Spinal cord (tissue), 9 donors: ENCODE measurements at regions not wholly inside any gene's neighbourhood (a gene's known extent, or its start where the extent isn't known, plus 50 kb on each side); places are given as distances from the start of the nearest gene placed in this dataset.
"Not testable (repeated sequence)": the region's sequence is repeated elsewhere in the genome, so short reads cannot be mapped to it uniquely, and the experiment has no call there.

ENCODE experiments used
- DNase-seq, 6 donors: peaks; one replicate each; pipeline versions ENCODE4 v3.0.0 to v3.0.0-alpha.2; 2013 to 2015; ENCODE audit warnings: low spot score in 6 of 6, low read depth in 4 of 6
- H3K27ac ChIP-seq: one replicate; pipeline ENCODE4 v1.5.1; 2013; ENCODE audit warnings: low read depth, low read length, control low read depth
- H3K27me3 ChIP-seq: one replicate; pipeline ENCODE4 v1.6.1; 2013; ENCODE audit warnings: low read length; ENCODE audit not compliant: control insufficient read depth, insufficient read depth
- H3K36me3 ChIP-seq: one replicate; pipeline ENCODE4 v1.6.1; 2013; ENCODE audit warnings: low read length; ENCODE audit not compliant: control insufficient read depth, insufficient read depth
- H3K4me1 ChIP-seq: one replicate; pipeline ENCODE4 v1.6.1; 2013; ENCODE audit warnings: low read length; ENCODE audit not compliant: control insufficient read depth, insufficient read depth
- H3K4me3 ChIP-seq: one replicate; pipeline ENCODE4 v1.5.1; 2013; ENCODE audit warnings: low read depth, low read length, control low read depth
- H3K9me3 ChIP-seq: one replicate; pipeline ENCODE4 v1.6.1; 2013; ENCODE audit warnings: low read length; ENCODE audit not compliant: control insufficient read depth, insufficient read depth
- WGBS: methylation state at CpG from one replicate; pipeline ENCODE4 v1.1.5; 2013; ENCODE audit warnings: missing lambda C conversion rate; ENCODE audit not compliant: insufficient coverage; 5-methylcytosine and 5-hydroxymethylcytosine counted together
- donor health status: healthy.

DNA sequence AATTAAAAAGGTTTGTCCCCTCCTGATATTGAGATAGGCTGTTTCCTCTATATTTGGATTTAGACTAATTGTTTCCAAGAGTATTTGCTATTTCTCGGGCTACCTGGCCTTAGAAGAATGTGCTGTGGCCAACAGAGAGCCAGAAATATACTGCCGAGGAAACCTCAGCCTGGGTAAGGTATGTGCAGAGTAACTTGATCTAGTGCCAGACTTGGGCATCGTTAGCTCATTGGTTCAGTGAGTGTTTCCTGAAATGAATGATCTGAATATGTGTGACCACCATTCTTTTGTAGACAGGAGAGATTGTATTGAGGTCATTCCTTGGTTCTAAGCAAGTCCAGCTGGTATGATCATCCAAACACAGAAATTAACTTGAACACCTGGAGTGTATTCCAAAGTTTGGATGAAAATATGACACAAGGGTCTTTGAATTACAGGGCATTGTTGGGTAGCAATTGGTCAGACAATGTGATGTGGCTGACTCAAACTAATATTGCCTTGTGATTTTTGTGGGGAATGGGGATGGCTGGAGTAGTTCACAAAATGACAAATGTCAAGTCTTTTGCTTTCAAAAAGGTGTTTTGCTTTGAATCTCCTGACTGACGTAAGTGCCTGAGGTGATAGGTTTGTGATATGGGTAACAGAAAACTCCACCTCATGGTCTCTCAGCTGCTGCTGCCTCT lies 100.2 kb upstream of the CXCL13 start:
- no peak overlapping the region for H3K4me3 ChIP-seq
- H3K4me1 ChIP-seq: no peaks in the 10 kb centered on the region
- no peak for DNase-seq
- no peaks in the 10 kb centered on the region for H3K9me3 ChIP-seq
- 64% methylated on average over 3 of the region's 4 CpGs for WGBS
- H3K36me3 ChIP-seq: no peaks in the 10 kb centered on the region
- no peak overlapping the region for H3K27ac ChIP-seq
- H3K27me3 ChIP-seq: no peaks in the 10 kb centered on the region

GRCh38 chr4:77505958-77506319 lies 99.7 kb upstream of the CXCL13 start:
- DNase-seq: no peak
- no peaks in the 10 kb centered on the region for H3K4me1 ChIP-seq
- H3K36me3 ChIP-seq: no peaks in the 10 kb centered on the region
- H3K27ac ChIP-seq: no peak overlapping the region
- no peaks in the 10 kb centered on the region for H3K27me3 ChIP-seq
- H3K9me3 ChIP-seq: no peaks in the 10 kb centered on the region
- H3K4me3 ChIP-seq: no peak overlapping the region
- WGBS: 100% methylated on average over 1 of the region's 2 CpGs

DNA sequence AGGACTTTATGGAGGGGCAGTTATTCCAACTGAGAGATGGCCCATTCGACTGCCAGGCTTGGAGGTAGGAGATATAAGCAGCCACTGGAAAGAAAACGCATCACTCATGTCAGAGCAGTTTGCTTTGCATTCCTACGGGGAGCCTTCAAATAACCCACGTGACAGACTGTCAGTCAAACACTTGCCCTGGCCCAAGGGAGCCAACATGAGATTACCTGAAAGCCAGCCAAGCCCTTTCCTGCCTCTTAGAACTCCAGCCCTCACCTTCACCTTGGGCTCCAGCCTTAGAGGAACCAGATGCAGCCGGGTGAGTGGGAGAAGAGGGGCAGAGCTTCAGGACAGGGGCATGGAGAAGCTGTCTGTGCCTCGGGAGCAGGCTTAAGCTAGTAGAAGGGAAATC lies 95.3 kb upstream of the CXCL13 start:
- Histone ChIP-seq H3K4me1 (no peaks in the 10 kb centered on the region), H3K27me3 (no peaks in the 10 kb centered on the region), H3K27ac (no peak overlapping the region), H3K4me3 (no peak overlapping the region), H3K36me3 (no peaks in the 10 kb centered on the region), H3K9me3 (no peaks in the 10 kb centered on the region)
- 52% methylated on average over 5 of the region's 6 CpGs for WGBS
- DNase-seq: no peak

- Histone ChIP-seq H3K36me3 (no peaks in the 10 kb centered on the region), H3K4me3 (no peak overlapping the region), H3K27me3 (no peaks in the 10 kb centered on the region), H3K27ac (no peak overlapping the region), H3K4me1 (no peaks in the 10 kb centered on the region), H3K9me3 (no peaks in the 10 kb centered on the region)
- WGBS: 80% methylated on average over 1 of the region's 1 CpG
- no peak for DNase-seq
These were observed 80.1 kb upstream of the CXCL13 start for GRCh38 chr4:77525538-77525937.

DNA sequence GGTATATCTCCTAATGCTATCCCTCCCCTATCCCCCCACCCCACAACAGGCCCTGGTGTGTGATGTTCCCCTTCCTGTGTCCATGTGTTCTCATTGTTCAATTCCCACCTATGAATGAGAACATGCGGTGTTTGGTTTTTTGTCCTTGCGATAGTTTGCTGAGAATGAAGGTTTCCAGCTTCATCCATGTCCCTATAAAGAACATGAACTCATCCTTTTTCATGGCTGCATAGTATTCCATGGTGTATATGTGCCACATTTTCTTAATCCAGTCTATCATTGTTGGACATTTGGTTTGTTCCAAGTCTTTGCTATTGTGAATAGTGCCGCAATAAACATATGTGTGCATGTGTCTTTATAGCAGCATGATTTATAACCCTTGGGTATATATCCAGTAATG lies 77.7 kb upstream of the CXCL13 start:
- DNase-seq, H3K27me3 ChIP-seq, H3K36me3 ChIP-seq, H3K9me3 ChIP-seq, H3K4me3 ChIP-seq, H3K4me1 ChIP-seq, H3K27ac ChIP-seq: not testable (repeated sequence)
- whole genome bisulfite sequencing: no CpG with 5 or more reads among the region's 3 CpGs

- H3K27ac ChIP-seq: no peak overlapping the region
- DNase-seq: no peak
- no peaks in the 10 kb centered on the region for H3K36me3 ChIP-seq
These were observed 67.5 kb upstream of the CXCL13 start for GRCh38 chr4:77538144-77538543.

GRCh38 chr4:77538574-77539157 lies 67.0 kb upstream of the CXCL13 start:
- no peaks in the 10 kb centered on the region for H3K9me3 ChIP-seq
- no peak overlapping the region for H3K4me3 ChIP-seq
- H3K36me3 ChIP-seq: no peaks in the 10 kb centered on the region
- no peak for DNase-seq
- H3K27ac ChIP-seq: no peak overlapping the region
- no peaks in the 10 kb centered on the region for H3K27me3 ChIP-seq
- WGBS: 57% methylated on average over 2 of the region's 4 CpGs
- H3K4me1 ChIP-seq: no peaks in the 10 kb centered on the region

More at GRCh38 chr4:77538144-77538543, 67.5 kb upstream of the CXCL13 start:
- no peaks in the 10 kb centered on the region for H3K9me3 ChIP-seq
- H3K4me1 ChIP-seq: no peaks in the 10 kb centered on the region
- no peak overlapping the region for H3K4me3 ChIP-seq
- H3K27me3 ChIP-seq: no peaks in the 10 kb centered on the region
